ENCODE measurements at regions not wholly inside any gene's neighbourhood (a gene's known extent, or its start where the extent isn't known, plus 50 kb on each side); places are given as distances from the start of the nearest gene placed in this dataset.

DNA sequence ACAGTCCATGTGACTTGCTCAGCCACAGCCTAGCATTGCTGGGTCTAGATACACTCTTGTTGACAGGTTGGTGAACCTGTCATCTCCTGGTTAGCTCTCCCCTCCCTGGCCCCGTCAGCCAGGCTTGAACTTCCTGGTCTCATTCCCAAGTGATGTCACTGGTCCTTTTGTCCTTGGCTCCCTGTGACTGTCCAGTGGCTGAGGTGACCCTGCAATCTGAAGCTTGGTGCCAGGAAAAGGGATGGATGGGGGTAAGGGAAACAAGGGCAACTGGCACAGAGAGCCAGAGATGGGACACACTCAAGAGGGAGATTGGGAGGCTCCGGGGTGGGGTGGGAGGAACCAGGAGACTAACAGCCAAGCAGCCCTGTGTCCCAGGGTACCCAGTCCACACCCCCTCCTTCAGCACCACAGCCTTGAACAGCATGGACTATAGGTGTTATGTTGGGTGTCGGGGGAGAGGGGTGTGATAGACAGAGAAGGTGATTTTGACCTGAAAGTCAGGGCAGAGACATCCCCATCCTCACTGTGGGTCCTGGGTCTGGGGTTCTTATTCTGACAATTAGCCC lies 63.8 kb upstream of the THY1 start:
- H3K4me3 Mint-ChIP-seq = no peak overlapping the region
- DNase-seq = no peak

DNA sequence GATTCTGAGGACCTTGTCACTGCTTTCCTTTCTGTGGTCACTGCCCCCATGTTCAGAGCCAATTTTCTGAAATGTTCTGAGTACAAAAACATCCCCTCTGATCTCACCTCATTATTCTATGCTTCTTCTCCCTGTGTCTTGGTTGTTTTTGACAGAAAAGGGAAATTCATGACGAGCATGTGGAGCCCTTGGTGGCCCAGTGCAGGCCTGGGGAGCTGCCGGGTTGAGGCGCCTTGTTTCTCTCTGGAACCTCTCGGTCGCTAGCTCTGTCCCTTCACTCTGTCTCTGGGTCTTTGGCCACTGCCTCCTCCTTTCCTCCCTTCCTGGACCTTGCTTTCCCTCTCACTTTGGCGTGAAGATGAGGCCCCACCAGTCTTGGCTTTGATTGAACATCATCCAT lies 63.0 kb upstream of the THY1 start:
- DNase-seq (no peak), ATAC-seq (ENCODE audit: low read depth) (no peak)
- ChIA-PET CTCF (interaction anchor here (1.3 kb wide), 1 partner anchor 9 kb away, joined by 3 read pairs; no protein-coding TSS in a partner anchor), POLR2A (no interaction called here)
- H3K27me3 Mint-ChIP-seq = peaks cover 39% of the 10 kb centered on the region
- H3K27ac Mint-ChIP-seq = no peak overlapping the region
- peaks cover 4% of the 10 kb centered on the region for H3K4me1 Mint-ChIP-seq
- TF ChIP-seq, protein P1, sequence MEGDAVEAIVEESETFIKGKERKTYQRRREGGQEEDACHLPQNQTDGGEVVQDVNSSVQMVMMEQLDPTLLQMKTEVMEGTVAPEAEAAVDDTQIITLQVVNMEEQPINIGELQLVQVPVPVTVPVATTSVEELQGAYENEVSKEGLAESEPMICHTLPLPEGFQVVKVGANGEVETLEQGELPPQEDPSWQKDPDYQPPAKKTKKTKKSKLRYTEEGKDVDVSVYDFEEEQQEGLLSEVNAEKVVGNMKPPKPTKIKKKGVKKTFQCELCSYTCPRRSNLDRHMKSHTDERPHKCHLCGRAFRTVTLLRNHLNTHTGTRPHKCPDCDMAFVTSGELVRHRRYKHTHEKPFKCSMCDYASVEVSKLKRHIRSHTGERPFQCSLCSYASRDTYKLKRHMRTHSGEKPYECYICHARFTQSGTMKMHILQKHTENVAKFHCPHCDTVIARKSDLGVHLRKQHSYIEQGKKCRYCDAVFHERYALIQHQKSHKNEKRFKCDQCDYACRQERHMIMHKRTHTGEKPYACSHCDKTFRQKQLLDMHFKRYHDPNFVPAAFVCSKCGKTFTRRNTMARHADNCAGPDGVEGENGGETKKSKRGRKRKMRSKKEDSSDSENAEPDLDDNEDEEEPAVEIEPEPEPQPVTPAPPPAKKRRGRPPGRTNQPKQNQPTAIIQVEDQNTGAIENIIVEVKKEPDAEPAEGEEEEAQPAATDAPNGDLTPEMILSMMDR (IDR thresholded peaks at IDR 0.05) = no peak
- no peak overlapping the region for H3K4me3 Mint-ChIP-seq
- no peaks in the 10 kb centered on the region for H3K9me3 Mint-ChIP-seq
- intact Hi-C loops (cut with micrococcal nuclease) = no loop called here
- no peaks in the 10 kb centered on the region for H3K36me3 Mint-ChIP-seq (ENCODE audit: low read depth)

More for the DNA sequence above, 63.8 kb upstream of the THY1 start:
- Mint-ChIP-seq H3K27me3 (peaks cover 41% of the 10 kb centered on the region), H3K27ac (no peak overlapping the region), H3K4me1 (no peaks in the 10 kb centered on the region), H3K9me3 (no peaks in the 10 kb centered on the region), H3K36me3 (ENCODE audit: low read depth) (no peaks in the 10 kb centered on the region)
- ChIA-PET POLR2A (interaction anchor here (0.7 kb wide), 1 partner anchor 25 kb away, joined by 3 read pairs; no protein-coding TSS in a partner anchor), CTCF (no interaction called here)
- intact Hi-C loops (cut with micrococcal nuclease) = no loop called here
- TF ChIP-seq, protein P1 (IDR thresholded peaks at IDR 0.05) = no peak
- no peak for ATAC-seq (ENCODE audit: low read depth)

DNA sequence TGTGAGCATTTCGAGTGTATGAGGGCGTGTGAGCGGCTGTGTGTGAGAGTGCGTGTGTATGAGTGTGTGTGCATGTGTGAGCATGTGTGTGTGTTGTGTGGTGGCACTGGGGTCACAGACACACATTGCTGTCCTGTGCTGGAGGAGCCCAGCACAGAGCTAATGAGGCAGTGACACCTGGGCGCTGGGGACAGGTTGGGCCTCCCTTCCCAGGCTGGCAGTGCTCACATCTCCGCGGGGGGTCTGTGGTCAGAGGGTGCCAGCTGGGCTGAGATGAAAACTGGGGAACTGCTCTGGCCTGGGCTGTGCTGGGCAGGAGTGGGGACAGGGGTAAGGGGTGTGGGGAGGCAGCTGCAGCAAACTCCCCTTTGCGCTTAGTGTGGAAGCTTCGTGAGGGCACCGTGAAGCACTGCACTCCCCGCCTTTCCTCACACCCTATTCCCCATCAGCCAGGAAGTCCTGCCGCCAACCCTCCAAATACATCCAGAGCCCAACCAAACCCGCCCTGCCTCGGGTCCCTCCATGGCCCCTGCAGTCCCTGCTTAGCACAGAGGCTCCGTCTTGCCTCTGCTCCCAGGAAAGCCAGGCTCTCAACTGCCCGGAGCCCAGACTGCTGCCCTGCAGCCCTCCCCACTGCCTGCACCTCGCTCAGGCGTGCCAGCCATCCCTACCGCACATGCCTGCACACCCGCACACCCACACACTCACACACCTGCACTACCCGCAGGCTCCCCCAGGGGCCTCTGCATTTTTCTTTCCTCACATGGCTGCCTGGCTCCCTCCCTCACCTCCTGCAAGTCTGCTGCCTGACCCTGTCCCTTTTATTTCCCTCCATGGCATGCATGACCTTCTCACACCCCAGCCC lies 62.0 kb upstream of the THY1 start:
- POLR2A ChIA-PET = no interaction called here
- Mint-ChIP-seq H3K4me3 (no peak overlapping the region), H3K9me3 (no peaks in the 10 kb centered on the region), H3K27me3 (peaks cover 47% of the 10 kb centered on the region), H3K4me1 (peaks cover 5% of the 10 kb centered on the region), H3K27ac (no peak overlapping the region), H3K36me3 (ENCODE audit: low read depth) (no peaks in the 10 kb centered on the region)
- TF ChIP-seq, protein P1 (IDR thresholded peaks at IDR 0.05) = no peak
- CTCF ChIA-PET = interaction anchor here (1.3 to 1.5 kb wide), 3 partner anchors 10 to 49 kb away, joined by 3 read pairs; no protein-coding TSS in a partner anchor
- ATAC-seq (ENCODE audit: low read depth) (peak; percentile 29), DNase-seq (no peak)
- intact Hi-C loops (cut with micrococcal nuclease) = no loop called here

DNA sequence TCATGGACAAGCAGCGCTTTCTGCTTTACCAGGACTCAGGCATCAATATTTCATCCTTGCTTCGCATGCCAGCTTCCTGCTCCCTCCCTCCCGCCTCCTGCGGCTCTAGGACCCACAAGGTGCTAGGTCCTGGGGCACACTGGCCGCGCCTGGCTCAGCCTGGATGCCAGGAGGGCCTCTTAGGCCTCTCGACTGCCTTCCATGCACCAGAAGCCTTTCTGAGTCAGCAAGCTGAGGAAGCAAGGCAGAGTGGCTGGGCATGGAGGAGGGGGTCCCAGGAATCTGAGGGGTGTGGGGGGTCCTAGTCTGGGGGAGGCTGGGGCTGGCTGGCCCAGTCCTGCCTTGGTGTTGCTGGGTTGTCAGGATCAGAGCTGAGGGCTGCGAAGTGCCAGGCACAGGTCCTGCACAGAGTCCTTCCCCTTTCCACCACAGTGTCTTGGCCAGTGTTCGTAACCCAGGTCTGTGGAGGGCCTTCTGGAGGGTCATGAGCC lies 61.0 kb upstream of the THY1 start:
- no peak for ATAC-seq (ENCODE audit: low read depth)

More for the DNA sequence above, 61.0 kb upstream of the THY1 start:
- DNase-seq = no peak
- TF ChIP-seq, protein P1 (IDR thresholded peaks at IDR 0.05) = no peak
- Mint-ChIP-seq H3K27me3 (peaks cover 48% of the 10 kb centered on the region), H3K27ac (no peak overlapping the region), H3K9me3 (no peaks in the 10 kb centered on the region), H3K4me3 (no peak overlapping the region), H3K4me1 (peaks cover 5% of the 10 kb centered on the region), H3K36me3 (ENCODE audit: low read depth) (no peaks in the 10 kb centered on the region)
- ChIA-PET POLR2A (no interaction called here), CTCF (no interaction called here)
- intact Hi-C loops (cut with micrococcal nuclease) = no loop called here
